Suprapubic skin (tissue), 4 donors: ENCODE measurements at regions not wholly inside any gene's neighbourhood (a gene's known extent, or its start where the extent isn't known, plus 50 kb on each side); places are given as distances from the start of the nearest gene placed in this dataset.

Experiments used
- EP300 ChIP-seq: sonication (generic); formaldehyde crosslinking; IDR thresholded peaks from one replicate; pipeline ENCODE4 v1.6.1; 2017; ENCODE audit warnings: antibody characterized with exemption
- POLR2AphosphoS5 ChIP-seq, 3 donors: sonication (generic); formaldehyde crosslinking; IDR thresholded peaks; one replicate each; pipeline ENCODE4 v1.6.1; 2017; ENCODE audit warnings: antibody characterized with exemption in 3 of 3
- TF ChIP-seq, protein P1 (sequence below), 2 donors: fragments of 200-600 bp in 1 of 2; fragments of 450-650 bp in 1 of 2; sonication (generic) in 1 of 2; IDR thresholded peaks; one replicate each; pipeline ENCODE4 v1.5.1; 2016 to 2019; ENCODE audit warnings: antibody characterized with exemption in 2 of 2, mild to moderate bottlenecking in 1 of 2, moderate library complexity in 1 of 2

DNA sequence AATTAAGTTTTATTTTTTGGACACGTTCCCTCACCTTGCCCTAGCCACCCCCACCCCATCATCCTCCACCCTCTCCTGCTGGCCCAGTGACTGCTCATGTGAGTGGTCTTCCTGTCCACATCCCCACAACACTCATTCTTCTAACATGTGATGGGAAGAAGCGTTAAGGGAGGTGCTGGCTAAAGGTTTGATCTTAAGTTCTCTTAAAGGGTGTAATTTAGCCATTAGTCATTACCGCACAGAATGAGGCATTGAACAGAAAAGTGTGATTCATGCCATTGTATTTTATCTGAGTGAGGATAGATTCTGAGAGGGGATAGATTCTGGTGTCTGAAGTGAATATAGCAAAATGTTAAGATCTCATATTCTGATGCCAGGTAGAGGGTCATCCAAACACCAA is 272.9 kb upstream of the TPM1 start:
- no peak for TF ChIP-seq EP300
- TF ChIP-seq, protein P1, sequence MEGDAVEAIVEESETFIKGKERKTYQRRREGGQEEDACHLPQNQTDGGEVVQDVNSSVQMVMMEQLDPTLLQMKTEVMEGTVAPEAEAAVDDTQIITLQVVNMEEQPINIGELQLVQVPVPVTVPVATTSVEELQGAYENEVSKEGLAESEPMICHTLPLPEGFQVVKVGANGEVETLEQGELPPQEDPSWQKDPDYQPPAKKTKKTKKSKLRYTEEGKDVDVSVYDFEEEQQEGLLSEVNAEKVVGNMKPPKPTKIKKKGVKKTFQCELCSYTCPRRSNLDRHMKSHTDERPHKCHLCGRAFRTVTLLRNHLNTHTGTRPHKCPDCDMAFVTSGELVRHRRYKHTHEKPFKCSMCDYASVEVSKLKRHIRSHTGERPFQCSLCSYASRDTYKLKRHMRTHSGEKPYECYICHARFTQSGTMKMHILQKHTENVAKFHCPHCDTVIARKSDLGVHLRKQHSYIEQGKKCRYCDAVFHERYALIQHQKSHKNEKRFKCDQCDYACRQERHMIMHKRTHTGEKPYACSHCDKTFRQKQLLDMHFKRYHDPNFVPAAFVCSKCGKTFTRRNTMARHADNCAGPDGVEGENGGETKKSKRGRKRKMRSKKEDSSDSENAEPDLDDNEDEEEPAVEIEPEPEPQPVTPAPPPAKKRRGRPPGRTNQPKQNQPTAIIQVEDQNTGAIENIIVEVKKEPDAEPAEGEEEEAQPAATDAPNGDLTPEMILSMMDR (IDR thresholded peaks at IDR 0.05), result no peak
- no peak for TF ChIP-seq POLR2AphosphoS5 (IDR thresholded peaks at IDR 0.05)
